Activated CD4-positive, alpha-beta memory T cell treated with anti-CD3 and anti-CD28 coated beads, Interleukin-2, amount 10 ng/mL, durations not matched to agents 7 days and 5 days (primary cell): ENCODE measurements at regions not wholly inside any gene's neighbourhood (a gene's known extent, or its start where the extent isn't known, plus 50 kb on each side); places are given as distances from the start of the nearest gene placed in this dataset.
"Not testable (repeated sequence)": the region's sequence is repeated elsewhere in the genome, so short reads cannot be mapped to it uniquely, and the experiment has no call there.

Source experiments
- CTCF ChIA-PET: fragments of 350-600 bp; sonication (Branson Sonifier 250); formaldehyde crosslinking; loops from one replicate; lab custom pipeline; 2021; ENCODE audit warnings: antibody characterized with exemption, inconsistent platforms; lab: Charles Lee
- POLR2A ChIA-PET: fragments of 350-600 bp; sonication (Branson Sonifier 250); formaldehyde crosslinking; loops from one replicate; lab custom pipeline; 2021; ENCODE audit warnings: antibody characterized with exemption; lab: Charles Lee
- DNase-seq: peaks from one replicate; pipeline ENCODE4 v3.0.0-alpha.2; 2020
- H3K27ac Mint-ChIP-seq: one replicate; pipeline ENCODE4 v1.8.0; 2021; ENCODE audit warnings: mild to moderate bottlenecking, mixed read lengths
- H3K27me3 Mint-ChIP-seq: one replicate; pipeline ENCODE4 v1.8.0; 2021; ENCODE audit warnings: mixed read lengths
- H3K36me3 Mint-ChIP-seq: one replicate; pipeline ENCODE4 v1.8.0; 2021; ENCODE audit warnings: low read depth, mixed read lengths
- H3K4me1 Mint-ChIP-seq: one replicate; pipeline ENCODE4 v1.8.0; 2021; ENCODE audit warnings: mixed read lengths
- H3K4me3 Mint-ChIP-seq: one replicate; pipeline ENCODE4 v1.8.0; 2021; ENCODE audit warnings: mild to moderate bottlenecking, mixed read lengths
- H3K9me3 Mint-ChIP-seq: one replicate; pipeline ENCODE4 v1.8.0; 2021; ENCODE audit warnings: mixed read lengths

GRCh38 chr5:124902097-124902821, 155.8 kb upstream of the ZNF608 start:
- H3K4me3 Mint-ChIP-seq, result no peak overlapping the region
- H3K9me3 Mint-ChIP-seq, result no peaks in the 10 kb centered on the region
- H3K4me1 Mint-ChIP-seq, result peaks cover 2% of the 10 kb centered on the region
- H3K36me3 Mint-ChIP-seq, result no peaks in the 10 kb centered on the region
- no peak for DNase-seq
- CTCF ChIA-PET, result no interaction called here
- no peaks in the 10 kb centered on the region for H3K27me3 Mint-ChIP-seq
- H3K27ac Mint-ChIP-seq, result no peak overlapping the region
- POLR2A ChIA-PET, result no interaction called here

GRCh38 chr5:124905256-124906130, 159.1 kb upstream of the ZNF608 start:
- no peak for DNase-seq
- peaks cover 3% of the 10 kb centered on the region for H3K9me3 Mint-ChIP-seq
- H3K27ac Mint-ChIP-seq, result no peak overlapping the region
- POLR2A ChIA-PET, result no interaction called here
- no peaks in the 10 kb centered on the region for H3K36me3 Mint-ChIP-seq
- CTCF ChIA-PET, result no interaction called here
- no peak overlapping the region for H3K4me3 Mint-ChIP-seq
- peaks cover 2% of the 10 kb centered on the region for H3K4me1 Mint-ChIP-seq
- H3K27me3 Mint-ChIP-seq, result no peaks in the 10 kb centered on the region

- no peak overlapping the region for H3K27ac Mint-ChIP-seq
- CTCF ChIA-PET, result no interaction called here
- H3K9me3 Mint-ChIP-seq, result peaks cover 3% of the 10 kb centered on the region
- peaks cover 2% of the 10 kb centered on the region for H3K4me1 Mint-ChIP-seq
- no peaks in the 10 kb centered on the region for H3K36me3 Mint-ChIP-seq
- DNase-seq, result no peak
- no peaks in the 10 kb centered on the region for H3K27me3 Mint-ChIP-seq
- POLR2A ChIA-PET, result no interaction called here
- no peak overlapping the region for H3K4me3 Mint-ChIP-seq
Measured at GRCh38 chr5:124906339-124907097, 160.1 kb upstream of the ZNF608 start.

- H3K36me3 Mint-ChIP-seq, result no peaks in the 10 kb centered on the region
- peaks cover under 1% of the 10 kb centered on the region for H3K4me1 Mint-ChIP-seq
- no peak overlapping the region for H3K4me3 Mint-ChIP-seq
- H3K9me3 Mint-ChIP-seq, result peaks cover 3% of the 10 kb centered on the region
- DNase-seq, result no peak
- no peak overlapping the region for H3K27ac Mint-ChIP-seq
- ChIA-PET POLR2A (no interaction called here), CTCF (no interaction called here)
- H3K27me3 Mint-ChIP-seq, result no peaks in the 10 kb centered on the region
Measured at GRCh38 chr5:124907098-124907644, 160.7 kb upstream of the ZNF608 start.

- ChIA-PET POLR2A (no interaction called here), CTCF (no interaction called here)
- Mint-ChIP-seq H3K27ac (no peak overlapping the region), H3K4me1 (no peaks in the 10 kb centered on the region), H3K9me3 (peaks cover 3% of the 10 kb centered on the region), H3K36me3 (no peaks in the 10 kb centered on the region), H3K4me3 (no peak overlapping the region), H3K27me3 (no peaks in the 10 kb centered on the region)
- no peak for DNase-seq
Measured at GRCh38 chr5:124908581-124909451, 162.4 kb upstream of the ZNF608 start.

DNA sequence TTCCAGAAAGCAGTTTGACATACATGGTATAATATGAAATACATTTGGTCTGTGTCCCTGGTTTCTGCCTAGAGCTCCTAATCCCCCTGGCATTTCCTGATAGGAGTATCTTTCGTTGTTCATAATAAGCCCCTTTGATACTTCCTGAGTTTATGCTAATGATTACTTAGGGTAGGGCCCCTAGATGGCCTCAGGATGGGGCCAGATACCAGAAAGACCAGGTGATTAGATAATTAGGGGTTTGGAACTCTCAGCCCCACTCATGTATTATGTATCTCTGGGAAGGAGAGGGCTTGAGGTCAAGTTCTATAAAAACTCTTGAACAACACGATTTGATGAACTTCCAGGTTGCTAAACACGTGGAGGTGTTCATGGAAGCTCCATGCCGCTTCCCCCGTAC, 163.3 kb upstream of the ZNF608 start:
- no peak overlapping the region for H3K27ac Mint-ChIP-seq
- H3K4me1 Mint-ChIP-seq, result no peaks in the 10 kb centered on the region
- DNase-seq, result no peak
- no peak overlapping the region for H3K4me3 Mint-ChIP-seq
- POLR2A ChIA-PET, result no interaction called here
- H3K27me3 Mint-ChIP-seq, result no peaks in the 10 kb centered on the region
- CTCF ChIA-PET, result no interaction called here
- H3K9me3 Mint-ChIP-seq, result peaks cover 3% of the 10 kb centered on the region
- no peaks in the 10 kb centered on the region for H3K36me3 Mint-ChIP-seq

GRCh38 chr5:124910354-124911016, 164.0 kb upstream of the ZNF608 start:
- no peak for DNase-seq
- ChIA-PET POLR2A (no interaction called here), CTCF (no interaction called here)
- H3K27me3 Mint-ChIP-seq, result no peaks in the 10 kb centered on the region
- no peak overlapping the region for H3K4me3 Mint-ChIP-seq
- peaks cover 3% of the 10 kb centered on the region for H3K9me3 Mint-ChIP-seq
- H3K27ac Mint-ChIP-seq, result no peak overlapping the region
- no peaks in the 10 kb centered on the region for H3K36me3 Mint-ChIP-seq
- H3K4me1 Mint-ChIP-seq, result no peaks in the 10 kb centered on the region

DNA sequence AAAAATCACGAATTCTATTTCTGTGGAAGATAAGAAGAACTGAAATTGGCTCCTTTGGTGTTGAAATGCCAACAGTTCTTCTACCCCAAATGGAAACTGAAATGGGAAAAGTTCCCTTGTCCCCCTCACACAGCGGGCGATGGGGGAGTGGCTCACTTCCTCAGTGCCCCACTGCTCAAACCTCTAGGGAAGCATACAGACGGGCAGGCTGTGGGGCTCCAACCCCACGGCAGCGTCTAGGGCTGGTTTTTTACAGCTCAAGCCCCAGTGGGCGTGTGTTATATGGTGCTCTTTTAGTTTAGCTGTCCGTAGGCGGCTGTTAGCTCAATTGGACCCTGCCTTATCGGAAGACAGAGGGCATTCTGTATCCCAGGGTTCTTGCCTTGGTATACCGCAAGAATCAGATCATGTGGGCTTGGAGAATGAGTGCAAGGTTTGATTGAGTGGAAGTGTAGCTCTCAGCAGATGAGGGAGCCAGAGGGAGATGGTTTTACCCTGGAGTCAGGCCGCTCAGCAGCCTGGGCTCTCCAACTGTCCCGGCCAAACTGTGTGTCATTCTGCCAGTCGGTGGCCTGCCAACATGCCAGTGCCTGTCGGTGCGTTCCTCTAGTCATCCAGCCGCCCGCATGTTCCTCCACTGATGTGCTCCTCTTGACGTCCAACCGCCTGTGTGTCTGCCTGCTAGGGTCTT, 166.3 kb upstream of the ZNF608 start:
- no peaks in the 10 kb centered on the region for H3K27me3 Mint-ChIP-seq
- ChIA-PET CTCF (no interaction called here), POLR2A (no interaction called here)
- DNase-seq, result no peak
- H3K27ac Mint-ChIP-seq, result no peak overlapping the region
- H3K4me3 Mint-ChIP-seq, result no peak overlapping the region
- no peaks in the 10 kb centered on the region for H3K36me3 Mint-ChIP-seq
- H3K4me1 Mint-ChIP-seq, result no peaks in the 10 kb centered on the region
- peaks cover 3% of the 10 kb centered on the region for H3K9me3 Mint-ChIP-seq

DNA sequence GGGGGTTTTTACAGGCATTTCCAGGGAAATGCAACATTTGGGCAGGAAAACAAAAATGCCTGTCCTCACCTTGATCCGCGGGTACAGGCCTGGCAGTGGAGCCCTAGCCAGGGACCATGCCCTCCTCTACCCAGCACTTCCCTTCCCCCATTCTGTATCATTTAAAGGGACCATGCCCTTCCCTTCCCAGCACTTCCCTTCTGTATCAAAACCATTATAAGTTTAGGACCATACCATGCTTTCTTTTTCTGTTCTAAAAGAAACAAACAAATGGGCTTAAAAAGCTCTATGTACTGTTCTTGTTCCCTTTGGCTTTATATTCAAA, 166.9 kb upstream of the ZNF608 start:
- POLR2A ChIA-PET, result no interaction called here
- Mint-ChIP-seq H3K4me3 (no peak overlapping the region), H3K27me3 (no peaks in the 10 kb centered on the region), H3K27ac (no peak overlapping the region), H3K36me3 (no peaks in the 10 kb centered on the region), H3K9me3 (peaks cover 3% of the 10 kb centered on the region), H3K4me1 (no peaks in the 10 kb centered on the region)
- no peak for DNase-seq
- CTCF ChIA-PET, result no interaction called here

GRCh38 chr5:124916313-124916712, 169.9 kb upstream of the ZNF608 start:
- H3K4me1 Mint-ChIP-seq, CTCF ChIA-PET, H3K9me3 Mint-ChIP-seq, H3K4me3 Mint-ChIP-seq, H3K27me3 Mint-ChIP-seq, H3K36me3 Mint-ChIP-seq, DNase-seq, H3K27ac Mint-ChIP-seq, POLR2A ChIA-PET: not testable (repeated sequence)

GRCh38 chr5:124918618-124919017, 172.2 kb upstream of the ZNF608 start:
- ChIA-PET POLR2A (no interaction called here), CTCF (no interaction called here)
- Mint-ChIP-seq H3K4me1 (no peaks in the 10 kb centered on the region), H3K36me3 (no peaks in the 10 kb centered on the region), H3K27ac (no peak overlapping the region), H3K9me3 (no peaks in the 10 kb centered on the region), H3K27me3 (no peaks in the 10 kb centered on the region), H3K4me3 (no peak overlapping the region)
- no peak for DNase-seq

DNA sequence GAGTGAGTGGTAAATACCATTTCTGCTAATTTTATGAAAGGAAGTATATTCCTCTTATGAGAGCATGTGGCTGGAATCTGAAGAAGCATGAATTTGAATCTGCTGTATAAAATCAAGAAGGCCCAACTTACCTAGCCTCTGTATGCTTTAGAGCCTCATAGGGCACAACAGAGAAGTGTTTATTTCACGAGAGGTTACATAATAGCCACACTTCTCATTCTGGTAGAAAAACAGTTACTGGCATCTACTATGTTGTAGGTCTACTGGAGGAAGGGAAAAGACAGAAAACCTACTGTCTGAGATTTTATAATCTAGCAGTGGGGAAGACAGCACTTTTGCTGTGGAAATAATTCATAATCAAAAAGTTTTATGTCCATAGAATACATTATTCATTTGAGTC, 172.6 kb upstream of the ZNF608 start:
- H3K4me1 Mint-ChIP-seq, result no peaks in the 10 kb centered on the region
- DNase-seq, result no peak
- H3K4me3 Mint-ChIP-seq, result no peak overlapping the region
- no peaks in the 10 kb centered on the region for H3K36me3 Mint-ChIP-seq
- POLR2A ChIA-PET, result no interaction called here
- H3K27me3 Mint-ChIP-seq, result no peaks in the 10 kb centered on the region
- no peaks in the 10 kb centered on the region for H3K9me3 Mint-ChIP-seq
- CTCF ChIA-PET, result no interaction called here
- H3K27ac Mint-ChIP-seq, result no peak overlapping the region
